ENCODE measurements at regions not wholly inside any gene's neighbourhood (a gene's known extent, or its start where the extent isn't known, plus 50 kb on each side); places are given as distances from the start of the nearest gene placed in this dataset.
"Not testable (repeated sequence)": the region's sequence is repeated elsewhere in the genome, so short reads cannot be mapped to it uniquely, and the experiment has no call there.

GRCh38 chr5:13378091-13378490, 566.4 kb downstream of the DNAH5 start:
- Mint-ChIP-seq H3K4me1 (ENCODE audit: low read depth) (no peaks in the 10 kb centered on the region), H3K9me3 (peaks cover 14% of the 10 kb centered on the region), H3K36me3 (ENCODE audit: low read depth) (no peaks in the 10 kb centered on the region), H3K27me3 (ENCODE audit: low read depth) (no peaks in the 10 kb centered on the region), H3K4me3 (no peak overlapping the region), H3K27ac (no peak overlapping the region)

GRCh38 chr5:13359344-13359743, 585.1 kb downstream of the DNAH5 start:
- H3K9me3 Mint-ChIP-seq = peaks cover 11% of the 10 kb centered on the region

GRCh38 chr5:13358342-13358741, 586.1 kb downstream of the DNAH5 start:
- Mint-ChIP-seq H3K36me3 (ENCODE audit: low read depth) (no peaks in the 10 kb centered on the region), H3K9me3 (peaks cover 14% of the 10 kb centered on the region), H3K4me3 (no peak overlapping the region), H3K27me3 (ENCODE audit: low read depth) (no peaks in the 10 kb centered on the region), H3K27ac (no peak overlapping the region), H3K4me1 (ENCODE audit: low read depth) (no peaks in the 10 kb centered on the region)

More at GRCh38 chr5:13359344-13359743, 585.1 kb downstream of the DNAH5 start:
- no peaks in the 10 kb centered on the region for H3K36me3 Mint-ChIP-seq (ENCODE audit: low read depth)
- no peak overlapping the region for H3K4me3 Mint-ChIP-seq
- H3K4me1 Mint-ChIP-seq (ENCODE audit: low read depth) = no peaks in the 10 kb centered on the region
- no peak overlapping the region for H3K27ac Mint-ChIP-seq
- H3K27me3 Mint-ChIP-seq (ENCODE audit: low read depth) = no peaks in the 10 kb centered on the region

- Mint-ChIP-seq H3K36me3 (ENCODE audit: low read depth) (no peaks in the 10 kb centered on the region), H3K9me3 (peaks cover 14% of the 10 kb centered on the region), H3K4me1 (ENCODE audit: low read depth) (no peaks in the 10 kb centered on the region), H3K27ac (no peak overlapping the region), H3K27me3 (ENCODE audit: low read depth) (no peaks in the 10 kb centered on the region), H3K4me3 (no peak overlapping the region)
These were observed 586.6 kb downstream of the DNAH5 start for GRCh38 chr5:13357929-13358328.

- Mint-ChIP-seq H3K27ac (no peak overlapping the region), H3K9me3 (peaks cover 17% of the 10 kb centered on the region), H3K4me1 (ENCODE audit: low read depth) (no peaks in the 10 kb centered on the region), H3K27me3 (ENCODE audit: low read depth) (no peaks in the 10 kb centered on the region), H3K36me3 (ENCODE audit: low read depth) (no peaks in the 10 kb centered on the region), H3K4me3 (no peak overlapping the region)
These were observed 588.3 kb downstream of the DNAH5 start for GRCh38 chr5:13356226-13356625.

- Mint-ChIP-seq H3K9me3 (peaks cover 20% of the 10 kb centered on the region), H3K27me3 (ENCODE audit: low read depth) (no peaks in the 10 kb centered on the region), H3K27ac (no peak overlapping the region), H3K4me1 (ENCODE audit: low read depth) (no peaks in the 10 kb centered on the region), H3K36me3 (ENCODE audit: low read depth) (no peaks in the 10 kb centered on the region), H3K4me3 (no peak overlapping the region)
These were observed 589.9 kb downstream of the DNAH5 start for GRCh38 chr5:13354611-13355010.

- Mint-ChIP-seq H3K4me1 (ENCODE audit: low read depth) (no peaks in the 10 kb centered on the region), H3K27me3 (ENCODE audit: low read depth) (no peaks in the 10 kb centered on the region), H3K4me3 (no peak overlapping the region), H3K36me3 (ENCODE audit: low read depth) (no peaks in the 10 kb centered on the region), H3K9me3 (peaks cover 31% of the 10 kb centered on the region), H3K27ac (no peak overlapping the region)
These were observed 593.7 kb downstream of the DNAH5 start for GRCh38 chr5:13350767-13351166.

GRCh38 chr5:13348568-13348967, 595.9 kb downstream of the DNAH5 start:
- H3K27ac Mint-ChIP-seq = no peak overlapping the region
- no peaks in the 10 kb centered on the region for H3K27me3 Mint-ChIP-seq (ENCODE audit: low read depth)
- no peaks in the 10 kb centered on the region for H3K36me3 Mint-ChIP-seq (ENCODE audit: low read depth)
- no peaks in the 10 kb centered on the region for H3K4me1 Mint-ChIP-seq (ENCODE audit: low read depth)
- no peak overlapping the region for H3K4me3 Mint-ChIP-seq
- H3K9me3 Mint-ChIP-seq = peaks cover 26% of the 10 kb centered on the region

GRCh38 chr5:13346401-13346800, 598.1 kb downstream of the DNAH5 start:
- Mint-ChIP-seq H3K4me1 (ENCODE audit: low read depth) (no peaks in the 10 kb centered on the region), H3K9me3 (peaks cover 28% of the 10 kb centered on the region), H3K36me3 (ENCODE audit: low read depth) (no peaks in the 10 kb centered on the region), H3K4me3 (no peak overlapping the region), H3K27me3 (ENCODE audit: low read depth) (no peaks in the 10 kb centered on the region), H3K27ac (no peak overlapping the region)

- Mint-ChIP-seq H3K36me3 (ENCODE audit: low read depth) (no peaks in the 10 kb centered on the region), H3K4me3 (no peak overlapping the region), H3K4me1 (ENCODE audit: low read depth) (no peaks in the 10 kb centered on the region), H3K9me3 (peaks cover 20% of the 10 kb centered on the region), H3K27me3 (ENCODE audit: low read depth) (no peaks in the 10 kb centered on the region), H3K27ac (no peak overlapping the region)
These were observed 605.4 kb downstream of the DNAH5 start for GRCh38 chr5:13339093-13339492.

GRCh38 chr5:13335026-13335425, 609.5 kb downstream of the DNAH5 start:
- not testable (repeated sequence) for H3K27me3 Mint-ChIP-seq (ENCODE audit: low read depth); H3K27ac Mint-ChIP-seq; H3K36me3 Mint-ChIP-seq (ENCODE audit: low read depth); H3K4me1 Mint-ChIP-seq (ENCODE audit: low read depth); H3K9me3 Mint-ChIP-seq; H3K4me3 Mint-ChIP-seq

- no peaks in the 10 kb centered on the region for H3K36me3 Mint-ChIP-seq (ENCODE audit: low read depth)
- H3K4me1 Mint-ChIP-seq (ENCODE audit: low read depth) = no peaks in the 10 kb centered on the region
- H3K4me3 Mint-ChIP-seq = no peak overlapping the region
- H3K9me3 Mint-ChIP-seq = peaks cover 6% of the 10 kb centered on the region
- H3K27me3 Mint-ChIP-seq (ENCODE audit: low read depth) = no peaks in the 10 kb centered on the region
- H3K27ac Mint-ChIP-seq = no peak overlapping the region
These were observed 612.9 kb downstream of the DNAH5 start for GRCh38 chr5:13331585-13331984.

GRCh38 chr5:13328316-13328715, 616.2 kb downstream of the DNAH5 start:
- no peak overlapping the region for H3K27ac Mint-ChIP-seq
- H3K4me1 Mint-ChIP-seq (ENCODE audit: low read depth) = no peaks in the 10 kb centered on the region
- no peak overlapping the region for H3K4me3 Mint-ChIP-seq
- H3K36me3 Mint-ChIP-seq (ENCODE audit: low read depth) = no peaks in the 10 kb centered on the region
- no peaks in the 10 kb centered on the region for H3K27me3 Mint-ChIP-seq (ENCODE audit: low read depth)
- H3K9me3 Mint-ChIP-seq = peaks cover 4% of the 10 kb centered on the region

GRCh38 chr5:13325765-13326164, 618.7 kb downstream of the DNAH5 start:
- H3K9me3 Mint-ChIP-seq = peaks cover 8% of the 10 kb centered on the region
- H3K4me1 Mint-ChIP-seq (ENCODE audit: low read depth) = no peaks in the 10 kb centered on the region
- no peak overlapping the region for H3K4me3 Mint-ChIP-seq
- no peaks in the 10 kb centered on the region for H3K36me3 Mint-ChIP-seq (ENCODE audit: low read depth)
- H3K27ac Mint-ChIP-seq = no peak overlapping the region
- H3K27me3 Mint-ChIP-seq (ENCODE audit: low read depth) = no peaks in the 10 kb centered on the region

- no peak overlapping the region for H3K4me3 Mint-ChIP-seq
- H3K36me3 Mint-ChIP-seq (ENCODE audit: low read depth) = no peaks in the 10 kb centered on the region
- peaks cover 18% of the 10 kb centered on the region for H3K9me3 Mint-ChIP-seq
- H3K27ac Mint-ChIP-seq = no peak overlapping the region
- no peaks in the 10 kb centered on the region for H3K27me3 Mint-ChIP-seq (ENCODE audit: low read depth)
- H3K4me1 Mint-ChIP-seq (ENCODE audit: low read depth) = no peaks in the 10 kb centered on the region
These were observed 621.7 kb downstream of the DNAH5 start for GRCh38 chr5:13322769-13323168.

GRCh38 chr5:13317654-13318053, 626.8 kb downstream of the DNAH5 start:
- Mint-ChIP-seq H3K36me3 (ENCODE audit: low read depth) (no peaks in the 10 kb centered on the region), H3K27me3 (ENCODE audit: low read depth) (no peaks in the 10 kb centered on the region), H3K4me1 (ENCODE audit: low read depth) (no peaks in the 10 kb centered on the region), H3K27ac (no peak overlapping the region), H3K9me3 (peaks cover 23% of the 10 kb centered on the region), H3K4me3 (no peak overlapping the region)
